ENCODE measurements at regions not wholly inside any gene's neighbourhood (a gene's known extent, or its start where the extent isn't known, plus 50 kb on each side); places are given as distances from the start of the nearest gene placed in this dataset.

DNA sequence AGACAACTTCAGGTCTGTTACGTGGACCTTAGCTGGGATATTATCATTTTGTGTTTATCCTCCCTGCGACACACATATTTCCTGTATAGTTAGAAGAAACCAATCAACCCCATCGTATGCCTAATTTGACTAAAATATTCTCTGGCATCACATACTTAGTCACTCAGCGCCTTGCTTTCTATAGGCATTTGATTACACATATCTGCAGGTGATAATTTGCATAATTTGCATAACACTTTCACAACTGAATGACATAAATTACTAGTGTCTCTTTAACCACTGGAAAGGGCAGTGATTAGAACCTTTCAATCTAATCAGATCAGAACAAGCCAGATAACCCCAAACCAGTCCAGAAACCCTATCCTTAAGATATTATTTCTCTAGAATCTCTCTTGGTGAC lies 390.2 kb downstream of the TLR4 start:
- no peak for TF ChIP-seq CTCF (IDR thresholded peaks at IDR 0.05; ENCODE audit: low read length)
- no peak for TF ChIP-seq EZH2 (IDR thresholded peaks at IDR 0.05; ENCODE audit: borderline replicate concordance, low read length)

Data from OCI-LY1 (cell line).